Osteocyte (in vitro differentiated cells): ENCODE measurements at regions not wholly inside any gene's neighbourhood (a gene's known extent, or its start where the extent isn't known, plus 50 kb on each side); places are given as distances from the start of the nearest gene placed in this dataset.

Experiments used
- DNase-seq: peaks from one replicate; pipeline ENCODE4 v3.0.0; 2021; ENCODE audit warnings: mixed read lengths; ENCODE audit not compliant: unreplicated experiment; ENCODE audit errors: extremely low spot score
- H3K27ac Mint-ChIP-seq: one replicate; pipeline ENCODE4 v1.8.0; 2021; ENCODE audit warnings: mild to moderate bottlenecking, mixed read lengths; ENCODE audit not compliant: unreplicated experiment
- H3K27me3 Mint-ChIP-seq: one replicate; pipeline ENCODE4 v1.8.0; 2021; ENCODE audit warnings: mixed read lengths; ENCODE audit not compliant: unreplicated experiment
- H3K36me3 Mint-ChIP-seq: one replicate; pipeline ENCODE4 v1.8.0; 2021; ENCODE audit warnings: mixed read lengths; ENCODE audit not compliant: unreplicated experiment
- H3K4me1 Mint-ChIP-seq: one replicate; pipeline ENCODE4 v1.8.0; 2021; ENCODE audit warnings: mixed read lengths; ENCODE audit not compliant: unreplicated experiment
- H3K4me3 Mint-ChIP-seq: one replicate; pipeline ENCODE4 v1.8.0; 2021; ENCODE audit warnings: mild to moderate bottlenecking, moderate library complexity, mixed read lengths; ENCODE audit not compliant: unreplicated experiment
- H3K9me3 Mint-ChIP-seq: one replicate; pipeline ENCODE4 v1.8.0; 2021; ENCODE audit warnings: mixed read lengths; ENCODE audit not compliant: unreplicated experiment
- CTCF ChIP-seq: fragments of 200-600 bp; sonication (generic); IDR thresholded peaks from 2 replicates; pipeline ENCODE4 v1.5.0; 2021; ENCODE audit warnings: antibody characterized with exemption, mild to moderate bottlenecking, moderate library complexity

- Mint-ChIP-seq H3K27me3 (peaks cover 2% of the 10 kb centered on the region), H3K9me3 (no peaks in the 10 kb centered on the region), H3K4me3 (no peak overlapping the region), H3K27ac (no peak overlapping the region), H3K36me3 (no peaks in the 10 kb centered on the region), H3K4me1 (peaks cover 10% of the 10 kb centered on the region)
- no peak for DNase-seq
- TF ChIP-seq CTCF: no peak
These were observed 70.7 kb upstream of the USP24 start for GRCh38 chr1:55285834-55286233.

- H3K27me3 Mint-ChIP-seq: peaks cover 2% of the 10 kb centered on the region
- H3K9me3 Mint-ChIP-seq: no peaks in the 10 kb centered on the region
- TF ChIP-seq CTCF: peak; percentile 76
- H3K4me1 Mint-ChIP-seq: peaks cover 9% of the 10 kb centered on the region
- H3K36me3 Mint-ChIP-seq: no peaks in the 10 kb centered on the region
- DNase-seq: no peak
- H3K27ac Mint-ChIP-seq: peak overlapping the region; percentile 35
- H3K4me3 Mint-ChIP-seq: no peak overlapping the region
These were observed 69.7 kb upstream of the USP24 start for GRCh38 chr1:55284856-55285255.

- peaks cover 12% of the 10 kb centered on the region for H3K4me1 Mint-ChIP-seq
- no peaks in the 10 kb centered on the region for H3K36me3 Mint-ChIP-seq
- DNase-seq: no peak
- no peak overlapping the region for H3K27ac Mint-ChIP-seq
- H3K9me3 Mint-ChIP-seq: no peaks in the 10 kb centered on the region
- H3K4me3 Mint-ChIP-seq: no peak overlapping the region
- no peak for TF ChIP-seq CTCF
- H3K27me3 Mint-ChIP-seq: peaks cover 2% of the 10 kb centered on the region
These were observed 66.9 kb upstream of the USP24 start for GRCh38 chr1:55282058-55282457.

- peaks cover 2% of the 10 kb centered on the region for H3K27me3 Mint-ChIP-seq
- H3K36me3 Mint-ChIP-seq: no peaks in the 10 kb centered on the region
- H3K27ac Mint-ChIP-seq: no peak overlapping the region
- DNase-seq: no peak
- no peaks in the 10 kb centered on the region for H3K9me3 Mint-ChIP-seq
- H3K4me1 Mint-ChIP-seq: peaks cover 25% of the 10 kb centered on the region
- no peak overlapping the region for H3K4me3 Mint-ChIP-seq
- TF ChIP-seq CTCF: no peak
These were observed 65.6 kb upstream of the USP24 start for GRCh38 chr1:55280731-55281130.

- Mint-ChIP-seq H3K27me3 (peaks cover 2% of the 10 kb centered on the region), H3K27ac (no peak overlapping the region), H3K9me3 (no peaks in the 10 kb centered on the region), H3K4me1 (peaks cover 27% of the 10 kb centered on the region), H3K4me3 (no peak overlapping the region), H3K36me3 (no peaks in the 10 kb centered on the region)
- DNase-seq: no peak
- no peak for TF ChIP-seq CTCF
These were observed 64.5 kb upstream of the USP24 start for GRCh38 chr1:55279627-55280026.
